ENCODE measurements at regions not wholly inside any gene's neighbourhood (a gene's known extent, or its start where the extent isn't known, plus 50 kb on each side); places are given as distances from the start of the nearest gene placed in this dataset.

- ChIA-PET POLR2A (ENCODE audit: unreplicated experiment) (no interaction called here), CTCF (no interaction called here)
- H2AK5ac ChIP-seq (ENCODE audit: low read depth, low read length): no peak overlapping the region
- no peak overlapping the region for H3K4ac ChIP-seq (ENCODE audit: low read depth, low read length)
- TF ChIP-seq CTCF (conservative IDR thresholded peaks at IDR 0.05; ENCODE audit: low read depth, low read length): no peak
- TF ChIP-seq USF2 (IDR thresholded peaks at IDR 0.05; ENCODE audit: low read depth, low read length): no peak
- no peak for TF ChIP-seq RAD21 (IDR thresholded peaks at IDR 0.05; ENCODE audit: low read length)
- TF ChIP-seq CHD1 (IDR thresholded peaks at IDR 0.05; ENCODE audit: low read depth, low read length): no peak
- no peak for TF ChIP-seq POLR2A (IDR thresholded peaks at IDR 0.05; ENCODE audit: low read depth, low read length)
- no peak for TF ChIP-seq CEBPB (IDR thresholded peaks at IDR 0.05; ENCODE audit: low read depth, low read length)
- no peak for TF ChIP-seq MAFK (IDR thresholded peaks at IDR 0.05; ENCODE audit: low read depth, low read length)
- no peak for TF ChIP-seq ELK1 (IDR thresholded peaks at IDR 0.05; ENCODE audit: borderline replicate concordance, low read depth, low read length)
- no peak for TF ChIP-seq BHLHE40 (IDR thresholded peaks at IDR 0.05; ENCODE audit: low read depth, low read length)
- no peak for TF ChIP-seq FOS (IDR thresholded peaks at IDR 0.05; ENCODE audit: low read depth, low read length)
- no peak for TF ChIP-seq RFX5 (IDR thresholded peaks at IDR 0.05; ENCODE audit: low read depth, low read length)
- TF ChIP-seq MXI1 (IDR thresholded peaks at IDR 0.05; ENCODE audit: borderline replicate concordance, low read depth, low read length): no peak
- TF ChIP-seq SMC3 (IDR thresholded peaks at IDR 0.05; ENCODE audit: low read depth, low read length): no peak
- TF ChIP-seq RCOR1 (IDR thresholded peaks at IDR 0.05; ENCODE audit: insufficient replicate concordance, low read length): no peak
- no peak for TF ChIP-seq MAZ (IDR thresholded peaks at IDR 0.05; ENCODE audit: borderline replicate concordance, low read depth, low read length)
- TF ChIP-seq NFE2L2 (IDR thresholded peaks at IDR 0.05; ENCODE audit: low read depth, low read length): no peak
- H2BK5ac ChIP-seq (ENCODE audit: low read depth, low read length, poor library complexity, severe bottlenecking): no peak overlapping the region
- H3K56ac ChIP-seq (ENCODE audit: extremely low read depth, insufficient read depth, low read length): no peak overlapping the region
- no peak overlapping the region for H4K8ac ChIP-seq (ENCODE audit: low read depth in 2 of 2, low read length in 2 of 2)
- peaks cover 7% of the 10 kb centered on the region for H3K9me3 ChIP-seq (ENCODE audit: control insufficient read depth, insufficient read depth, low read length)
- H3K4me3 ChIP-seq (ENCODE audit: insufficient read depth, low read depth, low read length): no peak overlapping the region
- no peaks in the 10 kb centered on the region for H4K20me1 ChIP-seq (ENCODE audit: insufficient read depth, low read length)
- ATAC-seq (ENCODE audit: low read depth): no peak
- no peak overlapping the region for H2AK9ac ChIP-seq (replicated peaks; ENCODE audit: low read depth, low read length, poor library complexity)
- no peak overlapping the region for H3K27ac ChIP-seq (ENCODE audit: insufficient read depth, low read length)
- DNase-seq: no peak
- H3K18ac ChIP-seq (ENCODE audit: low read depth, low read length): no peak overlapping the region
- H3K4me2 ChIP-seq (ENCODE audit: low read depth, low read length): no peak overlapping the region
- no peak overlapping the region for H2BK15ac ChIP-seq (ENCODE audit: low read depth, low read length)
- H3K9ac ChIP-seq (ENCODE audit: low read depth, low read length): no peak overlapping the region
- intact Hi-C loops (cut with micrococcal nuclease): no loop called here
- dilution Hi-C loops (cut with HindIII; ENCODE audit: low sequenced_read_pairs, unreplicated experiment): no loop called here
- in situ Hi-C loops (cut with MboI; ENCODE audit: low sequenced_read_pairs): no loop called here
- no peak overlapping the region for H2BK120ac ChIP-seq (ENCODE audit: low read depth, low read length)
- no CpG with 5 or more reads among the region's 2 CpGs for WGBS, 2 experiments (ENCODE audit: extremely low coverage in 2 of 2, insufficient read length in 1 of 2)
- H2BK20ac ChIP-seq (ENCODE audit: low read depth, low read length): no peak overlapping the region
- no peaks in the 10 kb centered on the region for H3K4me1 ChIP-seq (ENCODE audit: control insufficient read depth, insufficient read depth, low read length)
- no peaks in the 10 kb centered on the region for H3K79me1 ChIP-seq (ENCODE audit: low read depth in 1 of 2, low read length in 2 of 2)
- H4K5ac ChIP-seq (ENCODE audit: low read depth, low read length): no peak overlapping the region
- H2AFZ ChIP-seq (replicated peaks; ENCODE audit: low read length, poor library complexity): no peak overlapping the region
- no TSS peak for BruUV-seq (replicated peaks)
- no peaks in the 10 kb centered on the region for H3K36me3 ChIP-seq (ENCODE audit: control insufficient read depth, insufficient read depth, low read length)
- H3K14ac ChIP-seq (replicated peaks; ENCODE audit: low read depth, low read length): no peak overlapping the region
- no peaks in the 10 kb centered on the region for H3K9me1 ChIP-seq (ENCODE audit: insufficient read depth, low read length)
- no peaks in the 10 kb centered on the region for H3K27me3 ChIP-seq (ENCODE audit: control insufficient read depth, insufficient read depth, low read length)
- no peak overlapping the region for H3K23ac ChIP-seq (ENCODE audit: low read depth, low read length)
- no peak overlapping the region for H4K91ac ChIP-seq (ENCODE audit: insufficient read depth, low read depth, low read length)
Observed at GRCh38 chr7:21020667-21021066, 234.0 kb upstream of the SP8 start.
